SK-N-SH (cell line): ENCODE measurements at regions not wholly inside any gene's neighbourhood (a gene's known extent, or its start where the extent isn't known, plus 50 kb on each side); places are given as distances from the start of the nearest gene placed in this dataset.

Experiments used
- CHD2 ChIP-seq: fragments of 150-350 bp; IDR thresholded peaks from 2 replicates; pipeline ENCODE4 v1.6.1; 2018; ENCODE audit warnings: low read length; ENCODE audit not compliant: partially characterized antibody
- EP300 ChIP-seq, 2 experiments: IDR thresholded peaks; 2 replicates each; pipeline versions ENCODE4 v1.4.0 to v1.6.1; 2012; ENCODE audit warnings: borderline replicate concordance in 1 of 2, low read depth in 1 of 2, low read length in 1 of 2
- GABPA ChIP-seq: IDR thresholded peaks from 2 replicates; pipeline ENCODE4 v1.4.0; 2012; ENCODE audit warnings: low read depth, mild to moderate bottlenecking
- MAX ChIP-seq: IDR thresholded peaks from 2 replicates; pipeline ENCODE4 v1.4.0; 2012; ENCODE audit warnings: low read depth
- NFIC ChIP-seq: IDR thresholded peaks from 2 replicates; pipeline ENCODE4 v1.4.0; 2012; ENCODE audit warnings: borderline replicate concordance
- NRF1 ChIP-seq: IDR thresholded peaks from 2 replicates; pipeline ENCODE4 v1.6.1; 2012; ENCODE audit warnings: low read depth, mild to moderate bottlenecking, low read length
- POLR2AphosphoS5 ChIP-seq: IDR thresholded peaks from 2 replicates; pipeline ENCODE4 v1.6.1; 2012; ENCODE audit warnings: low read depth, low read length
- REST ChIP-seq: IDR thresholded peaks from 2 replicates; pipeline ENCODE4 v1.6.1; 2012; ENCODE audit warnings: mild to moderate bottlenecking, low read depth, low read length, moderate library complexity
- RXRA ChIP-seq: IDR thresholded peaks from 2 replicates; pipeline ENCODE4 v1.4.0; 2012; ENCODE audit warnings: low read depth, mild to moderate bottlenecking, borderline replicate concordance
- TAF1 ChIP-seq: IDR thresholded peaks from 2 replicates; pipeline ENCODE4 v1.6.1; 2012; ENCODE audit warnings: low read depth, mild to moderate bottlenecking, low read length, moderate library complexity, borderline replicate concordance
- YY1 ChIP-seq: IDR thresholded peaks from 2 replicates; pipeline ENCODE4 v1.4.0; 2012; ENCODE audit warnings: low read depth, mild to moderate bottlenecking
- TF ChIP-seq, protein P1 (sequence below): fragments of 200-600 bp; sonication (generic); IDR thresholded peaks from 2 replicates; pipeline ENCODE4 v1.6.1; 2017; ENCODE audit warnings: antibody characterized with exemption, mild to moderate bottlenecking, moderate library complexity

DNA sequence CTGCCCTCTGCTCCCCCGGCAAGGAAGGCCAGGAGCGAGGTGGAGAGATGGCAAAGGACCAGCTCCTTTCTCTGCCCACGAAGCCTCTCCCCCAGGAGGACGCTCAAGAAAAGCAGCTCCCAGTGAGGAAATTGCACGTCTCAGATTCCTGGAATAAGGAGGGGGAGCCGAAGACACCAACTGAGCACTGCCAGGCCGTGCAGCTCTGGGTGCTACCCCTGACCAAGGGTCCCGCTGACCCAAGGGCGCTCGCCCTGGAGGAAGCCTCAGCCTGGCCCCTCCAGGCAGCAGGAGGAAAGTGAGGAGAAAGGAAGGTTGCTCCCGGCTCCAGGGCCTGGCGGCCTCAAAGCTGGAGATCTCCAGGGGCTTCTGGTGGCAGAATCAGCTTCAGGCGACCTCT, 174.1 kb upstream of the SFSWAP start:
- TF ChIP-seq, protein P1, sequence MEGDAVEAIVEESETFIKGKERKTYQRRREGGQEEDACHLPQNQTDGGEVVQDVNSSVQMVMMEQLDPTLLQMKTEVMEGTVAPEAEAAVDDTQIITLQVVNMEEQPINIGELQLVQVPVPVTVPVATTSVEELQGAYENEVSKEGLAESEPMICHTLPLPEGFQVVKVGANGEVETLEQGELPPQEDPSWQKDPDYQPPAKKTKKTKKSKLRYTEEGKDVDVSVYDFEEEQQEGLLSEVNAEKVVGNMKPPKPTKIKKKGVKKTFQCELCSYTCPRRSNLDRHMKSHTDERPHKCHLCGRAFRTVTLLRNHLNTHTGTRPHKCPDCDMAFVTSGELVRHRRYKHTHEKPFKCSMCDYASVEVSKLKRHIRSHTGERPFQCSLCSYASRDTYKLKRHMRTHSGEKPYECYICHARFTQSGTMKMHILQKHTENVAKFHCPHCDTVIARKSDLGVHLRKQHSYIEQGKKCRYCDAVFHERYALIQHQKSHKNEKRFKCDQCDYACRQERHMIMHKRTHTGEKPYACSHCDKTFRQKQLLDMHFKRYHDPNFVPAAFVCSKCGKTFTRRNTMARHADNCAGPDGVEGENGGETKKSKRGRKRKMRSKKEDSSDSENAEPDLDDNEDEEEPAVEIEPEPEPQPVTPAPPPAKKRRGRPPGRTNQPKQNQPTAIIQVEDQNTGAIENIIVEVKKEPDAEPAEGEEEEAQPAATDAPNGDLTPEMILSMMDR = no peak
- no peak for TF ChIP-seq REST
- TF ChIP-seq CHD2 = no peak
- no peak for TF ChIP-seq NRF1
- no peak for TF ChIP-seq GABPA
- no peak for TF ChIP-seq POLR2AphosphoS5
- no peak for TF ChIP-seq YY1
- TF ChIP-seq TAF1 = no peak
- TF ChIP-seq EP300 (IDR thresholded peaks at IDR 0.05; ENCODE audit: borderline replicate concordance in 1 of 2, low read depth in 1 of 2, low read length in 1 of 2) = no peak
- no peak for TF ChIP-seq RXRA
- TF ChIP-seq NFIC = no peak
- no peak for TF ChIP-seq MAX
